ENCODE measurements at regions not wholly inside any gene's neighbourhood (a gene's known extent, or its start where the extent isn't known, plus 50 kb on each side); places are given as distances from the start of the nearest gene placed in this dataset.

DNA sequence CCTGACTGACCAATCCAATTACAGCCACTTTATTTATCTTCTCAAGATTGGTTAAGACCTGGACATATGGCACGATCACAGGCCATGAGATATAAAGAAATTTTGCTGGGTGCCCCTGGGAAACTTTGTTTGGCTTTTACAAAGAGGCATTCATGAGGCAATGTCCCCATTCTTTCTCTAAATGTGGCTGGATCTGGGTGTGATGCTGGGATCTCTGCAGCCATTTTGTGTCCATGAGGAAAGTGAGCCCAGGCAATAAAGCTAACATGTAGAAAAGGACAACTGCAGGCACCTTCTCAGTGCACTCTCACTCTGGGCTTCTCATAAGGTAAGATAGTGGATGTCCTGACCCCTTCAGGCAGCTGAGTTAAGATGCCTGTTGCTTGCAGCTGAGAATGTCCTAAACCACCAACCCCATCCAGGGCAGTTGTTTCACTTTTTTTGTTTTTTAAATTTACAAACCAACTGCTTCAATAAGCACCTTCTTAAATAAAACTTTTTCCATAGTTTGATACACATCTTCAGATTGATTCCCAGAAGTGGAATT lies 372.3 kb downstream of the MIAT start:
- TF ChIP-seq, protein P1, sequence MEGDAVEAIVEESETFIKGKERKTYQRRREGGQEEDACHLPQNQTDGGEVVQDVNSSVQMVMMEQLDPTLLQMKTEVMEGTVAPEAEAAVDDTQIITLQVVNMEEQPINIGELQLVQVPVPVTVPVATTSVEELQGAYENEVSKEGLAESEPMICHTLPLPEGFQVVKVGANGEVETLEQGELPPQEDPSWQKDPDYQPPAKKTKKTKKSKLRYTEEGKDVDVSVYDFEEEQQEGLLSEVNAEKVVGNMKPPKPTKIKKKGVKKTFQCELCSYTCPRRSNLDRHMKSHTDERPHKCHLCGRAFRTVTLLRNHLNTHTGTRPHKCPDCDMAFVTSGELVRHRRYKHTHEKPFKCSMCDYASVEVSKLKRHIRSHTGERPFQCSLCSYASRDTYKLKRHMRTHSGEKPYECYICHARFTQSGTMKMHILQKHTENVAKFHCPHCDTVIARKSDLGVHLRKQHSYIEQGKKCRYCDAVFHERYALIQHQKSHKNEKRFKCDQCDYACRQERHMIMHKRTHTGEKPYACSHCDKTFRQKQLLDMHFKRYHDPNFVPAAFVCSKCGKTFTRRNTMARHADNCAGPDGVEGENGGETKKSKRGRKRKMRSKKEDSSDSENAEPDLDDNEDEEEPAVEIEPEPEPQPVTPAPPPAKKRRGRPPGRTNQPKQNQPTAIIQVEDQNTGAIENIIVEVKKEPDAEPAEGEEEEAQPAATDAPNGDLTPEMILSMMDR (IDR thresholded peaks at IDR 0.05 in 4 of 5, conservative IDR thresholded peaks at IDR 0.05 in 1 of 5): no peak
- no peak for TF ChIP-seq POLR2A (IDR thresholded peaks at IDR 0.05)
- H3K27ac ChIP-seq: no peak overlapping the region
- intact Hi-C loops (cut with DNase I; ENCODE audit: low total_unique reads) (no loop called here), in situ Hi-C loops (cut with MboI; ENCODE audit: low sequenced_read_pairs in 4 of 4) (no loop called here)
- no peak for DNase-seq
- no peak overlapping the region for H3K4me3 ChIP-seq
- peaks cover 8 to 10% (median 9%) of the 10 kb centered on the region in 3 donors for H3K27me3 ChIP-seq
- no peak for ATAC-seq
- H3K9me3 ChIP-seq: no peaks in the 10 kb centered on the region
- H3K36me3 ChIP-seq: no peaks in the 10 kb centered on the region
- H3K4me1 ChIP-seq: peaks cover 0 to 3% of the 10 kb centered on the region in 2 donors

GRCh38 chr22:27032091-27032761 lies 374.8 kb downstream of the MIAT start:
- DNase-seq (no peak), ATAC-seq (no peak)
- in situ Hi-C loops (cut with MboI; ENCODE audit: low sequenced_read_pairs in 4 of 4) (no loop called here), intact Hi-C loops (cut with DNase I; ENCODE audit: low total_unique reads) (no loop called here)
- H3K27ac ChIP-seq: no peak overlapping the region
- peaks cover 10 to 15% (median 15%) of the 10 kb centered on the region in 3 donors for H3K27me3 ChIP-seq
- H3K9me3 ChIP-seq: no peaks in the 10 kb centered on the region
- TF ChIP-seq, protein P1 (IDR thresholded peaks at IDR 0.05 in 4 of 5, conservative IDR thresholded peaks at IDR 0.05 in 1 of 5): no peak
- no peak for TF ChIP-seq POLR2A (IDR thresholded peaks at IDR 0.05)
- peaks cover 0 to 3% of the 10 kb centered on the region in 2 donors for H3K4me1 ChIP-seq
- no peaks in the 10 kb centered on the region for H3K36me3 ChIP-seq
- no peak overlapping the region for H3K4me3 ChIP-seq

DNA sequence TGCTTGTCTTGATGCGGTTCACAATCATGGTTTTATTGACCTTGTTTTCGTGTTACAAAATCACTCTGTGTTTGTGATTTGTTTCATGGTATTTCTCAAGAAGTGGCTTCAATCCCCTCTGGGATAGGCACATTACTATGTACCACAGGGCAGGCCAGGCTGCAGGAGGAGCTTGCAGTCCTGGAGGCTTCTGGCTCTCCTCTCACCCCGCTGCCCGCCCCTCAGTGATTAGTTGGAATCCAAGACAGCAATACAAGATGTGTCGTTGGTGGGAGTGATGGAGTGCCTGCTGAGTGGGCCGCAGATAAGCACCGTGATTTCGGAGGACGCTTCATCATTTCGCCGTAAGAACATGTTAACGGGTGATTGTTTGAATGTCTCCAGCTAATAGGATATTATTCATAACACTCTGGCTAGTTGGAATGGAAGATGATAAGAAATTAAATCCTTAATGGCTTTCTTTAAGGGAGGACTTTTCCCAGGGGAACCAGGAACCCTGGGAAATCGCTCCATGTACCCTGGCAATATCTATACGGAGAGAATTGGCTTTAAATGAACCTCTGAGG lies 384.4 kb downstream of the MIAT start:
- no peak overlapping the region for H3K4me3 ChIP-seq

GRCh38 chr22:27043262-27043661 lies 385.9 kb downstream of the MIAT start:
- Histone ChIP-seq H3K4me1 (no peaks in the 10 kb centered on the region), H3K4me3 (no peak overlapping the region), H3K27ac (no peak overlapping the region), H3K9me3 (no peaks in the 10 kb centered on the region), H3K36me3 (no peaks in the 10 kb centered on the region), H3K27me3 (peaks cover 0 to 24% (median 16%) of the 10 kb centered on the region in 3 donors)
- in situ Hi-C loops (cut with MboI; ENCODE audit: low sequenced_read_pairs in 4 of 4): no loop called here
- DNase-seq (no peak), ATAC-seq (no peak)
- TF ChIP-seq, protein P1 (IDR thresholded peaks at IDR 0.05 in 4 of 5, conservative IDR thresholded peaks at IDR 0.05 in 1 of 5): no peak
- TF ChIP-seq POLR2A (IDR thresholded peaks at IDR 0.05): no peak
- intact Hi-C loops (cut with DNase I; ENCODE audit: low total_unique reads): no loop called here

More for the DNA sequence above, 384.4 kb downstream of the MIAT start:
- DNase-seq (no peak), ATAC-seq (no peak)
- TF ChIP-seq, protein P1 (IDR thresholded peaks at IDR 0.05 in 4 of 5, conservative IDR thresholded peaks at IDR 0.05 in 1 of 5): no peak
- TF ChIP-seq POLR2A (IDR thresholded peaks at IDR 0.05): no peak
- no peaks in the 10 kb centered on the region for H3K36me3 ChIP-seq
- in situ Hi-C loops (cut with MboI; ENCODE audit: low sequenced_read_pairs in 4 of 4): no loop called here
- H3K4me1 ChIP-seq: no peaks in the 10 kb centered on the region
- H3K9me3 ChIP-seq: no peaks in the 10 kb centered on the region
- no peak overlapping the region for H3K27ac ChIP-seq
- intact Hi-C loops (cut with DNase I; ENCODE audit: low total_unique reads): no loop called here
- H3K27me3 ChIP-seq: peaks cover 0 to 24% (median 16%) of the 10 kb centered on the region in 3 donors

Measured in gastrocnemius medialis (tissue), 4 donors.